ENCODE measurements at regions not wholly inside any gene's neighbourhood (a gene's known extent, or its start where the extent isn't known, plus 50 kb on each side); places are given as distances from the start of the nearest gene placed in this dataset.

GRCh38 chr21:20735257-20735656 lies 263.0 kb upstream of the NCAM2 start:
- Histone ChIP-seq H3K27ac (no peak overlapping the region), H3K27me3 (no peaks in the 10 kb centered on the region), H3K4me1 (peaks cover 17% of the 10 kb centered on the region), H3K9me3 (replicated peaks) (no peaks in the 10 kb centered on the region), H3K4me3 (no peak overlapping the region), H3K36me3 (no peaks in the 10 kb centered on the region)
- no peak for DNase-seq

DNA sequence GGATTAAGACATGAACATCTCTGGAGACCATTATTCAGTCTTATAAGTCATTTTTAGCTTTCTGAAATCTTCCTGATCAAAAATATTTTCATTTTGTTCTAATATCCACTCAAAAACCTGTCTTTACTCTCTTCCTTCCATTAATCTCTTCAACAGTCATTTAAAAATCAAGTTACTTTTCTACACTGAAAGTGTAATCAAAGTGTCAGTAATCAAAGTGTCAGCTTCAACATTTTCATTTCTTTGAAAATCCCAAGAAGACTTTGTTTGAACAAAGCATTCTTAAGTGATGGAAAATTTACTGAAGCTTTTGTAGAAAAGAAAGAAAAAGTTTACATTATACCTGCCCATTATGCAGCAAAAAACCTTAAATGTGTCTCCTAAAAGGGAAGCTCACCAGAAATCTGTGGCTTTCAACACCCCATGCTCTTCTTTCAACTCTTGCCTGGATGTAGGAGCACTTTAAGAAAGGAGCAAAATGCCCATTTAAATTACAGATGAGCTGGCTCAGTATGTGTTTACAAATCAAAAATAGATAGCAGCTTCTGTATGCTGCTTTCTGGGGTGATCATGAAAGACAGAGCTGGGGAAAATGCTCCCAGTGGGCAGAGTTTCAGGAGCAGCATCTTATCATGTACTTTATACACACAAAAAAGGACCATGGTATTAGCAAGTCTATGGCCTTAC lies 260.8 kb upstream of the NCAM2 start:
- Histone ChIP-seq H3K27me3 (no peaks in the 10 kb centered on the region), H3K4me1 (peaks cover 11% of the 10 kb centered on the region), H3K27ac (no peak overlapping the region), H3K9me3 (replicated peaks) (no peaks in the 10 kb centered on the region), H3K4me3 (no peak overlapping the region), H3K36me3 (no peaks in the 10 kb centered on the region)
- DNase-seq = no peak

- Histone ChIP-seq H3K4me1 (peaks cover 11% of the 10 kb centered on the region), H3K27me3 (no peaks in the 10 kb centered on the region)
- peak in 1 of 2 experiments; percentile 41 for DNase-seq
Observed at GRCh38 chr21:20739421-20739820, 258.8 kb upstream of the NCAM2 start.

DNA sequence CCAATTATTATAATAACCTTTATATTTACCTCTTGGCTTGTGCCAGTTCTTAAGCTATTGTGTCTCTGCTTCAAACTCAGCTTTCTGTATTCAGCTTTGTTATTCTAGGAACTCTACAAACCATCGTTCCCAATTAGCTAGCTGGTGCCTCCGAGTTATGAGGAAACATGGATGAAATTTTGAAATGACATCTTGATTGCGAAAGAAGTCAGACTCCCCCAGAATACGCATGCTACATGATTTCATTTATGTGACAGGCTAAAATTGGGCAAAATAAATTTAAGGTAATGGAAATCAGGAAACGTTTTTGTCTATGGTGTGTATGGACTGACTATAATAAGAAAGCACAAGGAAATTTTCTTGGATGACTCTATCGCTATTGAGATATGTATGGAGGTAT lies 256.8 kb upstream of the NCAM2 start:
- no peak overlapping the region for H3K4me3 ChIP-seq
- no peaks in the 10 kb centered on the region for H3K27me3 ChIP-seq
- DNase-seq = no peak
- H3K36me3 ChIP-seq = no peaks in the 10 kb centered on the region
- no peak overlapping the region for H3K27ac ChIP-seq
- peaks cover 6% of the 10 kb centered on the region for H3K4me1 ChIP-seq
- H3K9me3 ChIP-seq (replicated peaks) = no peaks in the 10 kb centered on the region

More at GRCh38 chr21:20739421-20739820, 258.8 kb upstream of the NCAM2 start:
- no peak overlapping the region for H3K4me3 ChIP-seq
- H3K27ac ChIP-seq = no peak overlapping the region
- no peaks in the 10 kb centered on the region for H3K9me3 ChIP-seq (replicated peaks)
- no peaks in the 10 kb centered on the region for H3K36me3 ChIP-seq

DNA sequence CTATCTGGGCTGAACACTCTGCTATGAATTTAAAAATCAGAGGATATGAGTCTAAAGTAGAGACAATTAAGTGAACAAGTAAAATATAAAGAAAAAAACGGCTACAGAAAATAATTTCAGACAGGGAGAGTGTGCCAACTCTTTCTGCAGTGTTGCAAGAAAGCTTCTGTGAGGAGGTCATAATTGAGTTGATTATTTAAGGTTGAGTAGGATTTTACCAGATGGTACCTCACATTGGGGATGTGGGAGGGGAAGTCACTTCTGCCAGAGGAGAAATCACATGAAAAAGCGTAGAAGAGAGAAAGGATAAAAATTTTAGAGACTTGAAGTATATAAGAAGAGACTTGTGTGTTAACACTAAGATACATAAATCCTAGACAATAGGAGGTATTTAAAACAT lies 238.0 kb upstream of the NCAM2 start:
- DNase-seq = no peak
- no peaks in the 10 kb centered on the region for H3K27me3 ChIP-seq
- no peaks in the 10 kb centered on the region for H3K4me1 ChIP-seq
- H3K27ac ChIP-seq = no peak overlapping the region
- H3K4me3 ChIP-seq = no peak overlapping the region
- no peaks in the 10 kb centered on the region for H3K9me3 ChIP-seq (replicated peaks)
- H3K36me3 ChIP-seq = no peaks in the 10 kb centered on the region

GRCh38 chr21:20774737-20775136 lies 223.5 kb upstream of the NCAM2 start:
- no peak for DNase-seq
- Histone ChIP-seq H3K9me3 (replicated peaks) (no peaks in the 10 kb centered on the region), H3K27ac (no peak overlapping the region), H3K4me3 (no peak overlapping the region), H3K4me1 (peaks cover 9% of the 10 kb centered on the region; the same call in 1 of the 2 replicates), H3K36me3 (no peaks in the 10 kb centered on the region), H3K27me3 (no peaks in the 10 kb centered on the region)

DNA sequence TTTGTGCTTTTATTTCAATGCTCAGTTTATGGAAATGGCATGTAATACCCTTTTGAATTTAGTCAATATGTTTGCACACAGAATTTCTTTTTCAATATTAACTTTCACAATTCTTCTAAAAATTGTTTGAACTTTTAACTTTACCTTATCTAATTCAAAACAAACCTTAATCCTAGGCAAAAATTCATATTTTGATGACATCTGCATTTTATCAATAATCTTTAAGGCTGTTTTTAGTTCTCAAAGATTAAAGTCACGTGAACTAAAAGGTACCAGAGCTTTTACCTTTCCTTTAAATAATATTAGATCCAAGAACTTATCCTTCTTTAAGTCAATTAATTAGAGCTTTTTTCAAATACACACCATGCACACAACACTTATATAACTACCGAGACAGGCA lies 218.9 kb upstream of the NCAM2 start:
- Histone ChIP-seq H3K4me1 (peaks cover 9% of the 10 kb centered on the region; the same call in 1 of the 2 replicates), H3K36me3 (no peaks in the 10 kb centered on the region), H3K9me3 (replicated peaks) (no peaks in the 10 kb centered on the region), H3K4me3 (no peak overlapping the region), H3K27ac (no peak overlapping the region), H3K27me3 (no peaks in the 10 kb centered on the region)
- DNase-seq = no peak

DNA sequence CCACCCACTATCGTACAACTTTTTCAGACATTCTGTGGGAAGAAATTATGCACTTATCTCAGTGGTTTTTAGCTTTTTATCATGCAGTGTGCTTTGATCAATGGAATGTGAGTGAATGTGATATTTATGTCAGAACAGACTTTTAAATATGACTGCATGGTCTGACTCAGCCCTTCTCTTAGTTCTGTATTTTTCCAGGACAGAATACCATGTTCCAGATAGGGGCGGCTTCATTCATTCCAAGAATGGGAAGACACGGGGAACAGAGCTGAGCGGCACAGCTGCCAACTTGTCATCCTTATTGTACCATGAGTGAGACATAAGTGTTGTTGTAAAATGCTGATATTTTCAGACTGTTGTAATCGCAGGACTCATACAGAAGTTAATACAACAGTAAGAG lies 214.6 kb upstream of the NCAM2 start:
- Histone ChIP-seq H3K36me3 (no peaks in the 10 kb centered on the region), H3K4me3 (no peak overlapping the region), H3K9me3 (replicated peaks) (no peaks in the 10 kb centered on the region), H3K27ac (no peak overlapping the region), H3K27me3 (no peaks in the 10 kb centered on the region), H3K4me1 (no peaks in the 10 kb centered on the region)
- no peak for DNase-seq

DNA sequence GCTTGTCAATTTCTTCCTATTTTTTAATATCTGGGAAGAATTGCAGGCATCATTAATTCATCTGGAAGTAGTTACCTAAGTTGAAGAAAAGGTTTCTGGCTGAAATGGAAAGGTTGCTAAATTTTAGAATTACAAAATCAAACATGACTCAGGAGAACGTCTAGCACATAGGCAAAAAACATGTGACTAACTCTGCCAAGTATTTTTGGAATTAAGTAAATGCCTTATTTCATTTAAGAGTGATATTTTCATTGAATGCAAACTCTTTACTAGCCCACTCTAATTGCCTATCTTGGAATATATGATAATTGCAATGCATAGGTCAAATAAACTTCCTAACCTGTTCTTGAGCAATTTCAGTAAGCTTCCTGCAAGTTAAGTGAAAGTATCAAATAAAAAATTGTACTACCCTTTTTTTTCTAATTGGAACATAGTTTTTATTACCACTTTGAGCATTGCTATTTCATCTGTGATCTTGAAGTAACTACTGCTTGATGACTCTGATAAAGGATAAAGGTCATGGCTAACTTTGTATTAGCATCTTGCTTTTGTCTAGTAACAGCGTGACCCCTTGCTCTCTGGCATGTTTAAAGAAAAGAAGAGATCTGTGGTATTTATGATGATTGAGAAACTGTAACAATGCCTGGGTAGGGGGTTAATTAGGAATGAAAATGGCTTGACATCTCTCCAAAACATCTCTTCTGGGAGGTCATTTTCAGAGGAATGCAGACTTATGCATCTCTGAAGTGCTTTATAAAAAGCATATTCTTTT lies 208.3 kb upstream of the NCAM2 start:
- Histone ChIP-seq H3K27me3 (no peaks in the 10 kb centered on the region), H3K9me3 (replicated peaks) (no peaks in the 10 kb centered on the region), H3K36me3 (no peaks in the 10 kb centered on the region), H3K27ac (no peak overlapping the region), H3K4me3 (no peak overlapping the region), H3K4me1 (no peaks in the 10 kb centered on the region)
- no peak for DNase-seq

DNA sequence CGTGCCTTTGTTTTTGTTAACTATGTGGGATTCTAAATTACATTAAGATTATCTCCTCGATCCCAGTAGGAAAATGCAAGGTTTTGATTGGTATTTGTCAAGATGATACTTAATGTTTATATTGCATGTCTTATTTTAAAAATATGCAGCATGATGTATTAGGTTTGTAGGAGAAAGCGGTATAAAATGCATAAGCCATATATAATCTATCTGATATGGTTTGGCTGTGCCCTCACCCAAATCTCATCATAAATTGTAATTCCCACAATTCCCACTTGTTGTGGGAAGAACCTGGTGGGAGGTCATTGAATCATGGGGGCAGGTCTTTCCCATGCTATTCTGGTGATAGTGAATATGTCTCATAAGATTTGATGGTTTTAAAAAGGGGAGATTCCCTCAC lies 198.1 kb upstream of the NCAM2 start:
- no peak overlapping the region for H3K4me3 ChIP-seq
- H3K4me1 ChIP-seq = no peaks in the 10 kb centered on the region
- H3K36me3 ChIP-seq = no peaks in the 10 kb centered on the region
- no peak for DNase-seq
- H3K27ac ChIP-seq = no peak overlapping the region
- no peaks in the 10 kb centered on the region for H3K9me3 ChIP-seq (replicated peaks)
- H3K27me3 ChIP-seq = no peaks in the 10 kb centered on the region

GRCh38 chr21:20802201-20802600 lies 196.0 kb upstream of the NCAM2 start:
- DNase-seq = no peak
- H3K27ac ChIP-seq = no peak overlapping the region
- no peak overlapping the region for H3K4me3 ChIP-seq
- no peaks in the 10 kb centered on the region for H3K27me3 ChIP-seq
- H3K4me1 ChIP-seq = no peaks in the 10 kb centered on the region
- H3K36me3 ChIP-seq = no peaks in the 10 kb centered on the region
- no peaks in the 10 kb centered on the region for H3K9me3 ChIP-seq (replicated peaks)

DNA sequence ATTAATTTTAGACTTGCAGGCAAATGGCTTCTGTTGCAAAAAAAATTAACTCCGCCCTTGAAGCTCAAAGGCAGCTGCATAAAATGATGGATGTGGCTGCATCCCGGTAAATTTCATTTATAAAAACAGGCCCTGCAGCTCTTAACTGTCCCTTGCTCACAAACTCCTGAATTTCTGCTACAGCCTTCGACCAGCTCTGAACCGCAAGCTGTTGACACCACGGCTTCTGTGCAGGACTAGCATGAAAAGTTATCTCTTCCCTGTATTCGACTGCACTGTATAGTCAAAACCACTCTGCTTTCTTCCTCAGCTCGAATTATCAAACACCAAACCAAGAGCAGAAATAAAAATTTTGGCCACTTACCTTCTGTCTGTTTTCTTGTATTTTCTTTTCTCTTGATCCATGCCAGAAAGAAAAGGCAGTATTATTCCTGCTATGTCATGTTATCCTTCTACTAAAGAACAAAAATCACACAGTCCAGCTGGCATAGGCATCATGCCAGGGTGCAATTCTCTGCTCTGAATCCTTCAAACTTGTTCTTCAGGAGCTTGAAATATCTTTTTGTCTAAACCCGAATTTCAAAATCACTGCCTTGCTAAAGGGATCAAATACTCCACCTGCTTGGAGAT lies 195.5 kb upstream of the NCAM2 start:
- no peak overlapping the region for H3K27ac ChIP-seq
- no peak for DNase-seq
- no peaks in the 10 kb centered on the region for H3K27me3 ChIP-seq
- no peak overlapping the region for H3K4me3 ChIP-seq
- H3K9me3 ChIP-seq (replicated peaks) = no peaks in the 10 kb centered on the region
- no peaks in the 10 kb centered on the region for H3K36me3 ChIP-seq
- H3K4me1 ChIP-seq = no peaks in the 10 kb centered on the region

GRCh38 chr21:20811702-20812101 lies 186.5 kb upstream of the NCAM2 start:
- Histone ChIP-seq H3K27ac (no peak overlapping the region), H3K4me3 (no peak overlapping the region), H3K27me3 (no peaks in the 10 kb centered on the region), H3K36me3 (no peaks in the 10 kb centered on the region), H3K4me1 (no peaks in the 10 kb centered on the region), H3K9me3 (replicated peaks) (no peaks in the 10 kb centered on the region)
- no peak for DNase-seq

GRCh38 chr21:20814090-20814489 lies 184.1 kb upstream of the NCAM2 start:
- Histone ChIP-seq H3K36me3 (no peaks in the 10 kb centered on the region), H3K27ac (no peak overlapping the region), H3K4me1 (no peaks in the 10 kb centered on the region), H3K27me3 (no peaks in the 10 kb centered on the region), H3K4me3 (no peak overlapping the region), H3K9me3 (replicated peaks) (no peaks in the 10 kb centered on the region)
- no peak for DNase-seq

- Histone ChIP-seq H3K9me3 (replicated peaks) (no peaks in the 10 kb centered on the region), H3K27ac (no peak overlapping the region), H3K36me3 (no peaks in the 10 kb centered on the region), H3K27me3 (no peaks in the 10 kb centered on the region), H3K4me1 (no peaks in the 10 kb centered on the region), H3K4me3 (no peak overlapping the region)
- peak; percentile 5 to 39 for DNase-seq
Observed at GRCh38 chr21:20822666-20823065, 175.5 kb upstream of the NCAM2 start.
